ENCODE measurements at regions not wholly inside any gene's neighbourhood (a gene's known extent, or its start where the extent isn't known, plus 50 kb on each side); places are given as distances from the start of the nearest gene placed in this dataset.
A peak's percentile ranks its signal among the peaks of the same experiment; 100 is the strongest.

DNA sequence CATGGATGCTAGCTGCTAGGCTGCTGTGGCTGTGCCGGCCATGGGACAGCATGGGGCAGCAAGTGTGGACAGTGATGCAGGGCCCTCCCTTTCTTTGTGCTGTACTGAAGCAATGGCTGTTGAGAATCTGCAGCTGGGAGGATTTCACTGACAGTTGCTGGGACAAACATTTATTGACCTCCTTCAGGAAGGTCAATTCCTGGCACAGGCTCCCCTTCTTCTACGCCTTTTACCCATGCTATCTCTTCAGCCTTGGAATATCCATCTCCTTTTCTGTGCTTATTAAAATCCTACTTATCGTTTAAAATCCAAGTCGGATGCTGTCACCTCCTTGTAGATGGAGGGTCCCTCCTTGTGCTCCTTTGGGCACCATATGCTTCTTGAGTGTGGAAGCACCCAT, 213.1 kb upstream of the USP24 start:
- no peaks in the 10 kb centered on the region for H3K79me1 ChIP-seq (ENCODE audit: insufficient read depth, low read depth, low read length, poor library complexity, severe bottlenecking)
- no peak overlapping the region for H2BK20ac ChIP-seq (ENCODE audit: low read depth, low read length, poor library complexity, severe bottlenecking)
- no peak overlapping the region for H4K5ac ChIP-seq (ENCODE audit: insufficient read length, low read depth, low read length)
- no peaks in the 10 kb centered on the region for H3K27me3 ChIP-seq (ENCODE audit: insufficient read depth, low read length)
- no peak for DNase-seq
- H3K27me3 Mint-ChIP-seq (ENCODE audit: low read depth), result no peaks in the 10 kb centered on the region
- H3K4me2 ChIP-seq (ENCODE audit: insufficient read depth, insufficient read length, low read length), result no peak overlapping the region
- H3K27ac Mint-ChIP-seq, result peak overlapping the region in 1 of 3 experiments; percentile 45; a peak in 1 of 7 replicates
- WGBS (ENCODE audit: extremely low coverage, insufficient read length, low lambda C conversion rate), result no CpG with 5 or more reads among the region's 4 CpGs
- H3K4ac ChIP-seq (ENCODE audit: low read depth, low read length), result no peak overlapping the region
- no peak overlapping the region for H2BK12ac ChIP-seq (ENCODE audit: insufficient read length, low read depth, low read length)
- H3K23ac ChIP-seq (ENCODE audit: insufficient read length, low read depth, low read length), result no peak overlapping the region
- no peaks in the 10 kb centered on the region for H3K79me2 ChIP-seq (ENCODE audit: insufficient read depth, low read length)
- H2BK15ac ChIP-seq (ENCODE audit: low read depth, low read length), result no peak overlapping the region
- H3K4me1 Mint-ChIP-seq, result peaks cover 0 to 7% of the 10 kb centered on the region in 2 experiments; a peak in 2 of 4 replicates
- H3K4me3 Mint-ChIP-seq, result no peak overlapping the region
- no peak overlapping the region for H3K14ac ChIP-seq (ENCODE audit: insufficient read depth, low read length)
- no peaks in the 10 kb centered on the region for H3K9me3 Mint-ChIP-seq
- H3K9ac ChIP-seq (ENCODE audit: extremely low read depth, insufficient read length, low read length), result no peak overlapping the region
- H3K9me3 ChIP-seq (ENCODE audit: control insufficient read depth, low read depth, low read length), result no peaks in the 10 kb centered on the region
- no peak overlapping the region for H2BK120ac ChIP-seq (ENCODE audit: low read depth, low read length, poor library complexity, severe bottlenecking)
- H3K36me3 Mint-ChIP-seq (ENCODE audit: insufficient read depth in 1 of 3, low read depth in 3 of 3), result no peaks in the 10 kb centered on the region
- no peak overlapping the region for H4K8ac ChIP-seq (replicated peaks; ENCODE audit: insufficient read length, low read depth, low read length)
- H3K27ac ChIP-seq (ENCODE audit: insufficient read length, low read depth, low read length), result no peak overlapping the region
- no peak overlapping the region for H3K18ac ChIP-seq (ENCODE audit: insufficient read length, low read depth, low read length)
- H4K91ac ChIP-seq (ENCODE audit: insufficient read length, low read depth, low read length), result no peak overlapping the region
- H4K20me1 ChIP-seq (ENCODE audit: control insufficient read depth, insufficient read depth, insufficient read length), result no peaks in the 10 kb centered on the region
- TF ChIP-seq, protein P1, sequence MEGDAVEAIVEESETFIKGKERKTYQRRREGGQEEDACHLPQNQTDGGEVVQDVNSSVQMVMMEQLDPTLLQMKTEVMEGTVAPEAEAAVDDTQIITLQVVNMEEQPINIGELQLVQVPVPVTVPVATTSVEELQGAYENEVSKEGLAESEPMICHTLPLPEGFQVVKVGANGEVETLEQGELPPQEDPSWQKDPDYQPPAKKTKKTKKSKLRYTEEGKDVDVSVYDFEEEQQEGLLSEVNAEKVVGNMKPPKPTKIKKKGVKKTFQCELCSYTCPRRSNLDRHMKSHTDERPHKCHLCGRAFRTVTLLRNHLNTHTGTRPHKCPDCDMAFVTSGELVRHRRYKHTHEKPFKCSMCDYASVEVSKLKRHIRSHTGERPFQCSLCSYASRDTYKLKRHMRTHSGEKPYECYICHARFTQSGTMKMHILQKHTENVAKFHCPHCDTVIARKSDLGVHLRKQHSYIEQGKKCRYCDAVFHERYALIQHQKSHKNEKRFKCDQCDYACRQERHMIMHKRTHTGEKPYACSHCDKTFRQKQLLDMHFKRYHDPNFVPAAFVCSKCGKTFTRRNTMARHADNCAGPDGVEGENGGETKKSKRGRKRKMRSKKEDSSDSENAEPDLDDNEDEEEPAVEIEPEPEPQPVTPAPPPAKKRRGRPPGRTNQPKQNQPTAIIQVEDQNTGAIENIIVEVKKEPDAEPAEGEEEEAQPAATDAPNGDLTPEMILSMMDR (conservative IDR thresholded peaks at IDR 0.05), result no peak
- H2AK5ac ChIP-seq (ENCODE audit: insufficient read length, low read length), result no peak overlapping the region
- H3K56ac ChIP-seq (ENCODE audit: insufficient read length, low read depth, low read length), result no peak overlapping the region
- no peaks in the 10 kb centered on the region for H3K23me2 ChIP-seq (ENCODE audit: insufficient read length, low read depth, low read length, poor library complexity, severe bottlenecking)
- H3T11ph ChIP-seq (ENCODE audit: low read length), result no peak overlapping the region
- no peak overlapping the region for H2BK5ac ChIP-seq (ENCODE audit: insufficient read length, low read length)
- H2AFZ ChIP-seq (ENCODE audit: low read length), result no peak overlapping the region
- H3K4me1 ChIP-seq (ENCODE audit: insufficient read depth, low read length), result no peaks in the 10 kb centered on the region

All from H9 (cell line).